ENCODE measurements at regions not wholly inside any gene's neighbourhood (a gene's known extent, or its start where the extent isn't known, plus 50 kb on each side); places are given as distances from the start of the nearest gene placed in this dataset.
"Not testable (repeated sequence)": the region's sequence is repeated elsewhere in the genome, so short reads cannot be mapped to it uniquely, and the experiment has no call there.

DNA sequence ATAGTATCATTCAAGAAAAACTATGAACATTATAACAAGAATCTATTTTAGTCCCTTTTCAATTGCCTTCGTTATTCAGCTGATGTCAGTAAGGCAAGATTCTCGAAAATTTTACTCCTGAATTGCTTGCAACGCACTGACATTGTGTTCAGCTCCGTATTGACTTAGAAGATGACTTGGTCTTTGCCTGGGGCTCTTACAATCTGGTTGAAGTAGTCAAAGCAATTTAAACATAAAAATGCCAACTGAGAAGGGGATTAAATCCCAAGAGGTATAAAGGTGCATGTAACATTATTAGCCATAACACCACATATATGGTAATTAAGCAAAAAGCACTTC is 507.1 kb downstream of the CENPC start:
- DNase-seq (ENCODE audit: low read depth in 2 of 2): no peak

- no peak for DNase-seq (ENCODE audit: low read depth in 2 of 2)
These were observed 507.6 kb downstream of the CENPC start for GRCh38 chr4:67037504-67038227.

DNA sequence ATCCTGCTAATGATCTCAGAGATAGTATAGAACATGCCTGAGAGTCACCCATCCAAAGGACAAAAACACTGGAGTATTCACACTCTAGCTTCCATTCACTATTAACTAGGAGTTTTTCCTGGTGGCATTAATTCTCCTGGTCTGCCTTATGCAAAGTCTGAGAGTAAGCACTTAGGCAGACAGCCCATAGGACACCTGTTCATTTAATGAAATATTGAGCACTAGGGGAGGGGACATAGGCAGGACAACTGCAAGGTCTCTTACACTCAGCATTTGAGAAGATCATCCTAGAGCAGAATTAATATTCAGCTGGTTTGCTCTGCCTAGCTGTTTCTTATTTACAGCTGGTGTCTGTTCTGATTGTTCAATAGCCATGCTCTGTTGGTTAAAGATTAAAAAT is 508.5 kb downstream of the CENPC start:
- DNase-seq (ENCODE audit: low read depth in 2 of 2): no peak

DNA sequence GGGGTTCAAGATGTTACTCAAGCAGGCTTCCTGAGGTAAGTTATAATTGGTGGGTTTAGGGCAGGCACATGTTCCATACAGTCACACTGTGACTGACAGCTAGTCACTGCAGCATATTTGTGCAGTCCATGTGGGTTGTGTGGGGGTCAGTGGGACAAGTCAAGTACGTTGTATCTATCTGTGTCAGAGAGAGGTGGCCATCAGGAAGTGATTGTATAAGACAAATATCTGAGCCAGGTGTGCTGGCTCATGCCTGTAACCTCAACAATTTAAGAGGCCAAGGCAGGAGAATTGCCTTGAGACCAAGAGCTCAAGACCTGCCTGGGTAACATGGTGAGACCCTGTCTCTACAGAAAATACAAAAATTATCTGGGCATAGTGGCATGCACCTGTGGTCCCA is 509.3 kb downstream of the CENPC start:
- no peak for DNase-seq (ENCODE audit: low read depth in 2 of 2)

DNA sequence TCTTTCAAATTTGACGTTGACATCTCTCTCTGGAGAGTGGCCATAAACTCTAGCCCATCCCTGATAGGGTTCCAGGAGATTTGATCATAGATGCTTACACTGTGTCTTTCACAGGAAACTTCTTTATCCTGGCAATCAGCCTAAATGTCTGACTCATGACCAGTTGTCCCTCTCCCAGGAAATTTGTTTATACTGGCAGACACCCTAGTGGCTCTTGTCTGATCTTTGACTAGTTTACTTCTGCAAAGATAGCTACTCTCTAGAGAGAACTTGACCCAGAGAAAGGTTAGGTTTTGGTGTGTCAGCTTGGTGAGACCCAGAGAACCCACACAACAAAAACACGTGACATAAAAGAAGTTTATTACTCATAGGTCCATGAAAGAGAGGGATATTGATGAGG is 509.8 kb downstream of the CENPC start:
- no peak for DNase-seq (ENCODE audit: low read depth in 2 of 2)

- DNase-seq (ENCODE audit: low read depth in 2 of 2): no peak
These were observed 514.7 kb downstream of the CENPC start for GRCh38 chr4:67030636-67031035.

DNA sequence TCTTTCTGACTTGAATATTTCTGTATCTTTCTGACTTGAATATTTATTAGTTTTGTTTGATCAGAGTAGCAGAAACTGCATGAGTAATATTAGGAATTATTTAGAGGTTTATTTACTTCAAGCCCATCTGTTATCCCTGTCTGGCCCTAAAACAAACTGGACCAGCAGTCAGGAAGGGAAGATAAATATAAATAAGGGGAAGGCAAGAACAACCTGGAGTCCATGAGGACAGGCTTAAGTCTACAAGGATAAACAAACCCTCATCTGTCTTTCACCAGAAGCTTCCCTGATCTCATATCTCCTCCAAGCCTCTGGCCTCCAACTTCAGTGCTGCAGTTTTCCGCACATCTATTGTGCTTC is 524.9 kb downstream of the CENPC start:
- no peak for DNase-seq (ENCODE audit: low read depth in 2 of 2)

DNA sequence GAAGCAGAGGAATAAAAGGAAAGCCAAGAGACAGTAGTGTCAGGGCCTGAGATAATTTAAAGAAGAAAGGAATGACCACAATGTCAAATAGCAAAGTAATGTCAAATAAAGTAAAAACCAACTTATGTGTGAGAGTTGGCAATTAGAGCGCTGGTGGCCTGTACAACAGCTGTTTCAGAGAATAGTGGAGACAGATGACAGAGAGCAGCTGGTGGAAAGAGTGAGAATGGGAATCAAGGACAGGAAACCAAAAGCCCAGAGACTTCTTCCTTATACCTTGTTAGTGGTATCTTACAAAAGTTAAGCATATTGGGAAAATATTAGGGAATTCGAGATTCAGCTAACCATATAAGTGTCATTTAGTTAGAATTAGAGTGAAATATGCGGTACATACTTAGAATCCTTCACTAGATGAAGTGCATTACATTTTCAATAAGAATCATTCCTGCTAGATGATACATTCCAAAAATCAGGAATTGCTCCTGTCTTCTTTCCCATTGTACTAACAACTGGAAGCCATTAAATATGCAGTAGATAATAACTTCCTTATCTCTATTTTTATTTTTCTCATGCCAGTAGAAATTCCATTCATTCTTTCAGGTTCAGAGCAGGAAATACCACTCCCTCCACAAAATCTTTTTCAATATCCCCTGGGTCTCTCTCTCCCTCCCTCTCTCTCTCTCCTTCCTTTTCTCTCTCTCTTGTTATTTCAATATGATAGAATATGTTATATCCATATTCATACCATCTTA is 525.4 kb downstream of the CENPC start:
- no peak for DNase-seq (ENCODE audit: low read depth in 2 of 2)

DNA sequence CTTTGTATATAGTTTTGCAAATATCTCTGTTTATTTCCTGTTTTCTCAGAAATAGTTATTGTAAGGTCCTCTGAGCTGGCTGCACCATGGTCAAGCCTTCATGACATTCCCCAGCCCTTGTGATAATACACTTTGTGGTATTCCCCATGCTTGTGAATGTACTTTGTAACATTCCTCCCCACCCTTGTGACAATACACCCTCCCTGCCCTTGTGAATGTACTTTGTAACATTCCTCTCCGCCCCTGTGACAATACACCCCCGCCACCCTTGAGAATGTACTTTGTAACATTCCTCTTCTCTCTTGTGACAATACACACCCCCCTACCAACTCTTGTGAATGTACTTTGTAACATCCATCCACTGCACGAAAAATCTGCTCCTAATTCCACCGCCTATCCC is 530.7 kb downstream of the CENPC start:
- no peak for DNase-seq (ENCODE audit: low read depth in 2 of 2)

- DNase-seq (ENCODE audit: low read depth in 2 of 2): no peak
These were observed 538.5 kb downstream of the CENPC start for GRCh38 chr4:67006791-67007190.

GRCh38 chr4:66991521-66991920 is 553.8 kb downstream of the CENPC start:
- DNase-seq (ENCODE audit: low read depth in 2 of 2): no peak

DNA sequence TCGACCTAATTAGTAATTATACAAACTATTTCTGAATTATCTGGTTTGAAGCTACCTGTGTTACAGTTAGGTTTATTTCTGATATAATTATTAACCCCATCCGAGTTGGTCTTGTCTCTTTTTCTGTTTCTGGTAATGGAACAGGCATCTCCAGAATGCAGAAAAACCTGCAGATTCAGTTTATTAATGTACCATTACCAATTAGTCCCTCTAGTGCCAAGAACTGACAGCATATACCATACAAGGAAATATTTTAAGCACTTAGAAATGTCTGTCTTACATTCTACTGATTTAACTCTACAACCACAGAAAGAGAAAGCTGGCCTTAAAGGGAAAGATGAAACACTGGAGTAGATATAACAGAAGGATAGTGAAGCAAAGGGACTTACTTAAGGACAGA is 570.6 kb downstream of the CENPC start:
- DNase-seq (ENCODE audit: low read depth in 2 of 2): no peak

- no peak for DNase-seq (ENCODE audit: low read depth in 2 of 2)
These were observed 573.2 kb downstream of the CENPC start for GRCh38 chr4:66972087-66972486.

DNA sequence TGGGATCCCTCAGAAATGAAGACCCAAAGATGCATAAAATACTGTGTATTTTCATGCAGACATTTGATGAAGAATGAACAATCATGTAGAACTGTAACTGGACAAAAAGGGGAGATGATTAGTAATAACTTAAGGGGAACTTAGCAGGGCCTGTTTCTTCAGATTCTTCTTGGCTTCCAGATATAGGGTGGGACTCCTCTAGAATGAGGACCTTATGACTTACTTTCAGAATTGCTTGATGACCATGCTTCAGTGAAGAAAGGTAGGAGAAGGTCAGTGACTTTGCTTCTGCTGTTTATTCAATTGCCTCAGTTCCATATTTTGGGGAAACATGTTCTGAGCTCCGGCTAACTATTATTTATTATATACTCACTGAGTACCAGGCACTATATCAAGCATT is 580.8 kb downstream of the CENPC start:
- no peak for DNase-seq (ENCODE audit: low read depth in 2 of 2)

DNA sequence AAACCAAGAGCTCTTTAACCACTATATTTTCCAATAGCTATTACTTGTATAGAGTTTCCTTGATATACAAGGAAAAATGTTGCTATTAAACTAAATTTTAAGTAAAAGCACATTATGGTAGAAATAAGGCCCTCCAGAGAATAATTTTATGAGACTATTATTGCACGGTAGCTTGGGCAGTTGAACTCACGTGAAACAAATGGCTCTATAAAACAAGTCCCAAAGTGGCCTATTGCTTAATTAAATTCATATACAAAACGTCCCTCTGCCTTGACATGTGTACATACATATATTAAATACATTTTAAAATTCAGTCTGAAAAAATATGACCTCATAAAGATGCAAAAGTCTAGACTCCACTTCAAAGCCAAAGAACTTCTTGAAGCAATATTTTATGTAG is 582.2 kb downstream of the CENPC start:
- no peak for DNase-seq (ENCODE audit: low read depth in 2 of 2)

DNA sequence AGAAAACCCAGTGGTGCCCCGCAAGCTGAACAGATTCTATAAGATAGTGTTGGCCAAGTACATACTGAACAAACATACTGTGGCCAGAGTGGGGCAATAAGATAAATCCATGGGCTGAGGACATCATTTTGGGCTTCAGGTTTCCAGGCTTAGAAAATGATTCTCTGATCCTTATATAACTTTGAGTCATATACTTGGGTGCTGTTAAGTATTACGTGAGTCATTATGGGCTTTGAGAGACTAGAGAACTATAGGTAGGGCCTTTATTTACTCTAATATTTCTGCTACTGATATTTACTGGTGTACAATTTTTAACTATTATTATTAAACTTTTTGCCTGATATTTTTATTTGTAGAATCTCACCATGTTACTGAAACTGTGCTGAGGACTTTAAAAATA is 586.1 kb downstream of the CENPC start:
- DNase-seq (ENCODE audit: low read depth in 2 of 2): no peak

GRCh38 chr4:66956852-66957251 is 588.5 kb downstream of the CENPC start:
- no peak for DNase-seq (ENCODE audit: low read depth in 2 of 2)

GRCh38 chr4:66956426-66956825 is 588.9 kb downstream of the CENPC start:
- DNase-seq (ENCODE audit: low read depth in 2 of 2): no peak

GRCh38 chr4:66955784-66956183 is 589.5 kb downstream of the CENPC start:
- no peak for DNase-seq (ENCODE audit: low read depth in 2 of 2)

- DNase-seq (ENCODE audit: low read depth in 2 of 2): no peak
These were observed 595.9 kb downstream of the CENPC start for GRCh38 chr4:66949419-66949818.

- DNase-seq (ENCODE audit: low read depth in 2 of 2): no peak
These were observed 598.5 kb downstream of the CENPC start for GRCh38 chr4:66946761-66947160.

DNA sequence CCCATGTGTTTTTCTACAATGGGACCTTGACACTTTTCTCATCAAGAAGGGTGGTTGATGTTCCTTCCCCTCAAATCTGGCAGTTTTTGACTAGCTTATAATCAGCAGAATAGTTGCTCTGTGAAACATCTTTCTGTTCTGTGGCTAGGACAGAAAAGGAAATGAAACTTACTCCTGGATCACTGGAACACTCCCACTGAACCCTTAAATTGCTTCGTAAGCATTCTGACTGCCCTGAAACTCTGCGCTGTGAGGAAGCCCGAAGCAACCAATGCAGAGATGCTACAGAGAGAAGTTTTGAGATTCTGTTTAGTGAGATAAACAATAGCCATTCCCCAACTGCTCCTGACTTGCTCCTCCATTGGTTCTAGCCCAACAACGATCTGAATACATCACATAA is 602.2 kb downstream of the CENPC start:
- no peak for DNase-seq (ENCODE audit: low read depth in 2 of 2)

GRCh38 chr4:66931981-66932380 is 613.3 kb downstream of the CENPC start:
- not testable (repeated sequence) for DNase-seq (ENCODE audit: low read depth in 2 of 2)

DNA sequence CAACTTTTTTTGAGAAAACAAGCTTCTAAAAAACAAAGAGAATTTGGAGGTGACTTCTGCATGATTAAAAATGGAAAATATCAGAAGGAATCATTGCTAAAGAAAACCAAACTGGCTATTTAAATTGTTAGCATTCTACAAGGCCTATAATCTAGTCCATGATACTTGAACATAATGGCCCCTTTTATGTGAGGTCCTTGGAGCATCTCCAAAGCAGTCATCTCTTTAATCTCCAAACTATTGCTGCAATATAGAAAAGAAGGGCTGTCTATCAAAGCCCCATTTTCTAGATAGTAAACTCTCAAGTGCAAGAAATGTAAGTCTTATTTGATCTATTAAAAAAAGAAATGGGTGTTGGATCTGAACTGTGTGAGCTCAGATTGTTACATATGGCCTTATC is 615.1 kb downstream of the CENPC start:
- DNase-seq (ENCODE audit: low read depth in 2 of 2): no peak

Measured in stimulated activated CD8-positive, alpha-beta memory T cell treated with anti-CD3 and anti-CD28 coated beads, Interleukin-2, amount 100 ng/mL, for 1 hour (primary cell).